ENCODE measurements at regions not wholly inside any gene's neighbourhood (a gene's known extent, or its start where the extent isn't known, plus 50 kb on each side); places are given as distances from the start of the nearest gene placed in this dataset.

- H3K4me3 ChIP-seq (ENCODE audit: low read depth, low read length): no peak overlapping the region
- in situ Hi-C loops (cut with HindIII; ENCODE audit: low sequenced_read_pairs): no loop called here
- DNase-seq (ENCODE audit: low read depth): no peak
- no peak for TF ChIP-seq CTCF (IDR thresholded peaks at IDR 0.05; ENCODE audit: low read depth, low read length, missing control alignments)
Observed at GRCh38 chr21:35971824-35972223, 88.5 kb downstream of the SETD4 start.

- DNase-seq (ENCODE audit: low read depth): no peak
- in situ Hi-C loops (cut with HindIII; ENCODE audit: low sequenced_read_pairs): no loop called here
- no peak overlapping the region for H3K4me3 ChIP-seq (ENCODE audit: low read depth, low read length)
- TF ChIP-seq CTCF (IDR thresholded peaks at IDR 0.05; ENCODE audit: low read depth, low read length, missing control alignments): no peak
Observed at GRCh38 chr21:35969281-35969680, 91.0 kb downstream of the SETD4 start.

GRCh38 chr21:35968564-35968963 lies 91.8 kb downstream of the SETD4 start:
- in situ Hi-C loops (cut with HindIII; ENCODE audit: low sequenced_read_pairs): no loop called here
- DNase-seq (ENCODE audit: low read depth): no peak
- H3K4me3 ChIP-seq (ENCODE audit: low read depth, low read length): no peak overlapping the region
- no peak for TF ChIP-seq CTCF (IDR thresholded peaks at IDR 0.05; ENCODE audit: low read depth, low read length, missing control alignments)

GRCh38 chr21:35965699-35966098 lies 94.6 kb downstream of the SETD4 start:
- H3K4me3 ChIP-seq (ENCODE audit: low read depth, low read length): no peak overlapping the region
- in situ Hi-C loops (cut with HindIII; ENCODE audit: low sequenced_read_pairs): no loop called here
- TF ChIP-seq CTCF (IDR thresholded peaks at IDR 0.05; ENCODE audit: low read depth, low read length, missing control alignments): no peak
- no peak for DNase-seq (ENCODE audit: low read depth)

- in situ Hi-C loops (cut with HindIII; ENCODE audit: low sequenced_read_pairs): no loop called here
- no peak for DNase-seq (ENCODE audit: low read depth)
- no peak for TF ChIP-seq CTCF (IDR thresholded peaks at IDR 0.05; ENCODE audit: low read depth, low read length, missing control alignments)
- H3K4me3 ChIP-seq (ENCODE audit: low read depth, low read length): no peak overlapping the region
Observed at GRCh38 chr21:35963920-35964451, 96.3 kb downstream of the SETD4 start.

GRCh38 chr21:35962917-35963316 lies 97.4 kb downstream of the SETD4 start:
- DNase-seq (ENCODE audit: low read depth): no peak
- H3K4me3 ChIP-seq (ENCODE audit: low read depth, low read length): no peak overlapping the region
- no peak for TF ChIP-seq CTCF (IDR thresholded peaks at IDR 0.05; ENCODE audit: low read depth, low read length, missing control alignments)
- in situ Hi-C loops (cut with HindIII; ENCODE audit: low sequenced_read_pairs): no loop called here

GRCh38 chr21:35954066-35954465 lies 106.3 kb downstream of the SETD4 start:
- no peak for TF ChIP-seq CTCF (IDR thresholded peaks at IDR 0.05; ENCODE audit: low read depth, low read length, missing control alignments)
- in situ Hi-C loops (cut with HindIII; ENCODE audit: low sequenced_read_pairs): no loop called here

More at GRCh38 chr21:35954066-35954465, 106.3 kb downstream of the SETD4 start:
- DNase-seq (ENCODE audit: low read depth): no peak
- H3K4me3 ChIP-seq (ENCODE audit: low read depth, low read length): no peak overlapping the region
